ENCODE measurements at regions not wholly inside any gene's neighbourhood (a gene's known extent, or its start where the extent isn't known, plus 50 kb on each side); places are given as distances from the start of the nearest gene placed in this dataset.

DNA sequence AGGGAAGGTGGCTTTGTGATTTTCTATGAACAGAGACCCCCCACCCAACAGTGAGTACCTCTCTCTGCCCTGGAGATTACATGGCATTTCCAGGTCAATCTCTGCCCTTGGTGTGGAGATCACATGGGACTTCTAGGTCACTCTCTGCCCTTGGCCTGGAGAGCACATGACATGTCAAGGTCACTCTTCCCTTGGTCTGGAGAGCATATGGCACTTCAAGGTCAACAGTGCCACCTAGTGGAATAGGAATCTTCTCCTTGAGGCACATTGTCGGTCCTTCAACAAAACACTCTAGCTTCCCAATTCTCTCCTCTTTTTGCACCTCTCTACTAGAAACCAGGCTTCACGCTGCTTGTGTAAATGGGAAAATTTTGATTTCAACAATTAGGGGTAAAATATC lies 66.2 kb upstream of the TACR3 start:
- H3K9me3 ChIP-seq (ENCODE audit: low read length) = no peaks in the 10 kb centered on the region
- H3K79me2 ChIP-seq (ENCODE audit: insufficient read depth, low read depth, low read length) = no peaks in the 10 kb centered on the region
- H3K9me2 ChIP-seq (ENCODE audit: insufficient read depth, low read length) = no peaks in the 10 kb centered on the region
- H3K36me3 ChIP-seq (ENCODE audit: insufficient read depth, low read length) = no peaks in the 10 kb centered on the region
- POLR2A ChIA-PET = interaction anchor here (0.6 kb wide), 1 partner anchor 34 kb away, joined by 3 read pairs; no protein-coding TSS in a partner anchor
- CTCF ChIA-PET (ENCODE audit: unreplicated experiment) = no interaction called here
- H4K20me1 ChIP-seq (ENCODE audit: insufficient read depth, low read length) = no peaks in the 10 kb centered on the region
- intact Hi-C loops (cut with micrococcal nuclease; ENCODE audit: unreplicated experiment) = loop anchor here (2.0 to 10.0 kb wide), 2 partner anchors 579 to 681 kb away; no protein-coding TSS in a partner anchor
- no peak overlapping the region for H3K4me3 ChIP-seq (ENCODE audit: low read depth, low read length, poor library complexity, severe bottlenecking)
- H3K27ac ChIP-seq (ENCODE audit: low read depth, low read length, poor library complexity, severe bottlenecking) = no peak overlapping the region
- H3K4me1 ChIP-seq (ENCODE audit: insufficient read depth, low read length, poor library complexity, severe bottlenecking) = no peaks in the 10 kb centered on the region
- BruUV-seq (replicated peaks) = no TSS peak
- no peak overlapping the region for H3K4me2 ChIP-seq (ENCODE audit: low read length)
- peak; percentile 59 for DNase-seq (ENCODE audit: low spot score)
- no peak overlapping the region for H2AFZ ChIP-seq (ENCODE audit: low read length)
- TF ChIP-seq EZH2phosphoT487 (IDR thresholded peaks at IDR 0.05; ENCODE audit: borderline replicate concordance, low read depth, low read length) = no peak
- TF ChIP-seq, protein P1, sequence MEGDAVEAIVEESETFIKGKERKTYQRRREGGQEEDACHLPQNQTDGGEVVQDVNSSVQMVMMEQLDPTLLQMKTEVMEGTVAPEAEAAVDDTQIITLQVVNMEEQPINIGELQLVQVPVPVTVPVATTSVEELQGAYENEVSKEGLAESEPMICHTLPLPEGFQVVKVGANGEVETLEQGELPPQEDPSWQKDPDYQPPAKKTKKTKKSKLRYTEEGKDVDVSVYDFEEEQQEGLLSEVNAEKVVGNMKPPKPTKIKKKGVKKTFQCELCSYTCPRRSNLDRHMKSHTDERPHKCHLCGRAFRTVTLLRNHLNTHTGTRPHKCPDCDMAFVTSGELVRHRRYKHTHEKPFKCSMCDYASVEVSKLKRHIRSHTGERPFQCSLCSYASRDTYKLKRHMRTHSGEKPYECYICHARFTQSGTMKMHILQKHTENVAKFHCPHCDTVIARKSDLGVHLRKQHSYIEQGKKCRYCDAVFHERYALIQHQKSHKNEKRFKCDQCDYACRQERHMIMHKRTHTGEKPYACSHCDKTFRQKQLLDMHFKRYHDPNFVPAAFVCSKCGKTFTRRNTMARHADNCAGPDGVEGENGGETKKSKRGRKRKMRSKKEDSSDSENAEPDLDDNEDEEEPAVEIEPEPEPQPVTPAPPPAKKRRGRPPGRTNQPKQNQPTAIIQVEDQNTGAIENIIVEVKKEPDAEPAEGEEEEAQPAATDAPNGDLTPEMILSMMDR (conservative IDR thresholded peaks at IDR 0.05; ENCODE audit: low read length) = peak; percentile 82

DNA sequence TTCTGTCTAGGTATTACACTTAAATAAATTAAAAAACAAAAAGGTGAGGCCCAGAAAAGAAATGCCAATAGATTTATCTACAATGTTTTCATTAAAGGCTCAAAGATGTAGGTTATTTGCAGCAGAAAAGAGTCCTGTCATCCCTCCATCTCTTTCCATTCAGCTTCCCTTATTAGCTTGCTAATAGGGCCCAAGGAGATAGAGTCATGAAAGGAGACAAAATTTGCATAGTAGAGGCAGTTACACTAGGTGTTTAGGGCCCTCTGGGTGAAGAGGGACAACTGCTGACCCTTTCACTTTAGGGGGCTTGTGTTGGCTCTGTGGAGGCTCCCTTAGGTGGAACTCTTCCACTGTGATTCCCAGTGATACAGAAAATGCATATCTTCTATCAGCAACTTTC lies 58.4 kb upstream of the TACR3 start:
- Histone ChIP-seq H3K9me2 (ENCODE audit: insufficient read depth, low read length) (no peaks in the 10 kb centered on the region), H4K20me1 (ENCODE audit: insufficient read depth, low read length) (no peaks in the 10 kb centered on the region), H2AFZ (ENCODE audit: low read length) (no peak overlapping the region), H3K4me2 (ENCODE audit: low read length) (no peak overlapping the region), H3K9me3 (ENCODE audit: low read length) (no peaks in the 10 kb centered on the region), H3K27ac (ENCODE audit: low read depth, low read length, poor library complexity, severe bottlenecking) (no peak overlapping the region), H3K79me2 (ENCODE audit: insufficient read depth, low read depth, low read length) (no peaks in the 10 kb centered on the region), H3K36me3 (ENCODE audit: insufficient read depth, low read length) (no peaks in the 10 kb centered on the region), H3K4me3 (ENCODE audit: low read depth, low read length, poor library complexity, severe bottlenecking) (no peak overlapping the region), H3K4me1 (ENCODE audit: insufficient read depth, low read length, poor library complexity, severe bottlenecking) (no peaks in the 10 kb centered on the region)
- ChIA-PET POLR2A (no interaction called here), CTCF (ENCODE audit: unreplicated experiment) (no interaction called here)
- no peak for TF ChIP-seq EZH2phosphoT487 (IDR thresholded peaks at IDR 0.05; ENCODE audit: borderline replicate concordance, low read depth, low read length)
- TF ChIP-seq, protein P1 (conservative IDR thresholded peaks at IDR 0.05; ENCODE audit: low read length) = no peak
- intact Hi-C loops (cut with micrococcal nuclease; ENCODE audit: unreplicated experiment) = no loop called here
- BruUV-seq (replicated peaks) = no TSS peak
- no peak for DNase-seq (ENCODE audit: low spot score)

DNA sequence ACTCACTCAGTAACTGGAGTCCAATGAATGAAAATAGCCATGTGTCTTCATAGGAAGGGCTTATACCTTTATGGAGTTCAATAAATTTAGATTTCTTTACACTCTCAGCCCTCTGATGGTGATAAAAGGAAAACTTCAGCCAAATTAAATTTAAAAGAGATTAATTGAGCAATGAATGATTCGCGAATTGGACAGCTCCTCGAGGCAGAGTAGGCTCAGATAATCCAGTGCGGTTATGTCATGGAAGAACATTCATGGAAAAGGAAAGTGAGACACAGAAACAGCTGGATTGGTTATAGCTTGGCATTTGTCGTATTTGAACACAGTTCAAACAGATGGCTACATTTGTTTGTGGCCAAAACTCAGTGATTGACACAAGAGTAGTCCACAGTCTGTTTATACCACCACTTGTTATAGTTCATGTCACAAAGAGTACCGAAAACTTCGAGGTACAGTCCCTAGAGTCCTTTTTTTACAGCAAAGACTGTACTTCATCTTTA lies 54.6 kb upstream of the TACR3 start:
- ChIA-PET CTCF (ENCODE audit: unreplicated experiment) (no interaction called here), POLR2A (no interaction called here)
- Histone ChIP-seq H3K4me1 (ENCODE audit: insufficient read depth, low read length, poor library complexity, severe bottlenecking) (no peaks in the 10 kb centered on the region), H3K4me2 (ENCODE audit: low read length) (no peak overlapping the region), H2AFZ (ENCODE audit: low read length) (no peak overlapping the region), H3K9me2 (ENCODE audit: insufficient read depth, low read length) (no peaks in the 10 kb centered on the region), H3K36me3 (ENCODE audit: insufficient read depth, low read length) (no peaks in the 10 kb centered on the region), H3K27ac (ENCODE audit: low read depth, low read length, poor library complexity, severe bottlenecking) (no peak overlapping the region), H3K4me3 (ENCODE audit: low read depth, low read length, poor library complexity, severe bottlenecking) (no peak overlapping the region), H3K79me2 (ENCODE audit: insufficient read depth, low read depth, low read length) (no peaks in the 10 kb centered on the region), H4K20me1 (ENCODE audit: insufficient read depth, low read length) (no peaks in the 10 kb centered on the region), H3K9me3 (ENCODE audit: low read length) (no peaks in the 10 kb centered on the region)
- no peak for TF ChIP-seq EZH2phosphoT487 (IDR thresholded peaks at IDR 0.05; ENCODE audit: borderline replicate concordance, low read depth, low read length)
- TF ChIP-seq, protein P1 (conservative IDR thresholded peaks at IDR 0.05; ENCODE audit: low read length) = no peak
- no TSS peak for BruUV-seq (replicated peaks)
- DNase-seq (ENCODE audit: low spot score) = no peak
- intact Hi-C loops (cut with micrococcal nuclease; ENCODE audit: unreplicated experiment) = no loop called here

Measured in OCI-LY7 (cell line).